Upper lobe of right lung (tissue), 1 donor: ENCODE measurements at regions not wholly inside any gene's neighbourhood (a gene's known extent, or its start where the extent isn't known, plus 50 kb on each side); places are given as distances from the start of the nearest gene placed in this dataset.

Source experiments
- ATAC-seq: fragments of 200-7000 bp; cut with Tn5 transposase; one replicate; pipeline ENCODE4 v1.9.1; 2020; ENCODE audit warnings: mild to moderate bottlenecking, moderate library complexity
- DNase-seq: peaks from one replicate; pipeline ENCODE4 v3.0.0-alpha.2; 2020
- H3K27ac ChIP-seq: fragments of 200-600 bp; one replicate; pipeline ENCODE4 v1.8.0; 2022
- H3K27me3 ChIP-seq: fragments of 200-600 bp; one replicate; pipeline ENCODE4 v1.8.0; 2022; ENCODE audit warnings: mild to moderate bottlenecking
- H3K36me3 ChIP-seq: fragments of 200-600 bp; one replicate; pipeline ENCODE4 v1.8.0; 2022
- H3K4me1 ChIP-seq: fragments of 200-600 bp; one replicate; pipeline ENCODE4 v1.8.0; 2022
- H3K4me3 ChIP-seq: fragments of 200-600 bp; one replicate; pipeline ENCODE4 v1.8.0; 2022; ENCODE audit warnings: mild to moderate bottlenecking
- H3K9me3 ChIP-seq: fragments of 200-600 bp; one replicate; pipeline ENCODE4 v1.8.0; 2022
- intact Hi-C: fragments of 100-400 bp; cut with DNase I; formaldehyde crosslinking; loops from one replicate; pipeline ENCODE4 v1.11.0; 2022
- TF ChIP-seq, protein P1 (sequence below): fragments of 200-600 bp; IDR thresholded peaks from one replicate; pipeline ENCODE4 v1.8.0; 2022; ENCODE audit warnings: antibody characterized with exemption
- donor health status: DM: no; HTN: yes; CAD: no; lungs with severe emphysema.

DNA sequence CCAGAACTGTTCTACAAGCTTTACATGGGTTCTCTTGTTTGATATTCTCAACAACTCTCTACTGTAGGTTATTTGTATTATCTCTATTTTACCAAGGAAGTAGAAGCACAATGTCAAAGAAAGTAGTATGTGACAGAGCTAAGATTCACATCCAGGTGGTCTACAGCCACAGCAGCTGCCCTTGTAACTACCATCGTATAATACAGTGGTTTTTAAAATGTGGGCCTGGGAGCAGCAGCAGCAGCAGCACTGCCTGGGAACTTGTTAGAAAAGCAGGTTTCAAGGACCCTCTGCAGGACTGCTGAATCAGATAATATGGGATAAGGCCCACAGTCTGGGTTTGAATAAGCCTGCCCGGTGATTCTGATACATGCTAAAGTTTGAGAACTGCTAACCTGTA, 357.1 kb upstream of the SATB1 start:
- Histone ChIP-seq H3K9me3 (no peaks in the 10 kb centered on the region), H3K27me3 (no peaks in the 10 kb centered on the region), H3K4me3 (no peak overlapping the region), H3K27ac (no peak overlapping the region), H3K4me1 (no peaks in the 10 kb centered on the region), H3K36me3 (no peaks in the 10 kb centered on the region)
- DNase-seq (no peak), ATAC-seq (no peak)
- TF ChIP-seq, protein P1, sequence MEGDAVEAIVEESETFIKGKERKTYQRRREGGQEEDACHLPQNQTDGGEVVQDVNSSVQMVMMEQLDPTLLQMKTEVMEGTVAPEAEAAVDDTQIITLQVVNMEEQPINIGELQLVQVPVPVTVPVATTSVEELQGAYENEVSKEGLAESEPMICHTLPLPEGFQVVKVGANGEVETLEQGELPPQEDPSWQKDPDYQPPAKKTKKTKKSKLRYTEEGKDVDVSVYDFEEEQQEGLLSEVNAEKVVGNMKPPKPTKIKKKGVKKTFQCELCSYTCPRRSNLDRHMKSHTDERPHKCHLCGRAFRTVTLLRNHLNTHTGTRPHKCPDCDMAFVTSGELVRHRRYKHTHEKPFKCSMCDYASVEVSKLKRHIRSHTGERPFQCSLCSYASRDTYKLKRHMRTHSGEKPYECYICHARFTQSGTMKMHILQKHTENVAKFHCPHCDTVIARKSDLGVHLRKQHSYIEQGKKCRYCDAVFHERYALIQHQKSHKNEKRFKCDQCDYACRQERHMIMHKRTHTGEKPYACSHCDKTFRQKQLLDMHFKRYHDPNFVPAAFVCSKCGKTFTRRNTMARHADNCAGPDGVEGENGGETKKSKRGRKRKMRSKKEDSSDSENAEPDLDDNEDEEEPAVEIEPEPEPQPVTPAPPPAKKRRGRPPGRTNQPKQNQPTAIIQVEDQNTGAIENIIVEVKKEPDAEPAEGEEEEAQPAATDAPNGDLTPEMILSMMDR = no peak
- intact Hi-C loops = no loop called here

DNA sequence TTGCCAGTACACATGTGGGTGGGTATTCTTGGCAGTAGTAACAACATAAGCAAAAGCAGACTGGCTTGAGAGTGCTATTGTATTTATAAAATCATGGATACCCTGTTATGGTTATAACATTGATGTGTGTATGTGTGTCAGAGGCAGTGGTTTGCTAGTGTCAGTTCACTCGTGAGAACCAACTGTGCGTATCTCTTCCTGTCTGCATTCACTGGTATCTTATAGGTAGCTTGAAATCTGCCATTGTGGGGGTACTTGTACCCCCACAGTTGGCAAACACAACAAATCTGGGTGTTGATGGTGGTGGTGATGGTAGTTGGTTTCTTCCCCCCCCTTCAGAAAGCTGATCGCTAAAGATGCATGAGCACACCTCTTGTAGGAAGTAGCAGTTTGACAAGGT, 355.8 kb upstream of the SATB1 start:
- ATAC-seq (no peak), DNase-seq (no peak)
- H3K4me3 ChIP-seq = no peak overlapping the region
- no peak overlapping the region for H3K27ac ChIP-seq
- H3K27me3 ChIP-seq = no peaks in the 10 kb centered on the region
- no peaks in the 10 kb centered on the region for H3K4me1 ChIP-seq
- intact Hi-C loops = no loop called here
- H3K9me3 ChIP-seq = no peaks in the 10 kb centered on the region
- TF ChIP-seq, protein P1 = no peak
- no peaks in the 10 kb centered on the region for H3K36me3 ChIP-seq

DNA sequence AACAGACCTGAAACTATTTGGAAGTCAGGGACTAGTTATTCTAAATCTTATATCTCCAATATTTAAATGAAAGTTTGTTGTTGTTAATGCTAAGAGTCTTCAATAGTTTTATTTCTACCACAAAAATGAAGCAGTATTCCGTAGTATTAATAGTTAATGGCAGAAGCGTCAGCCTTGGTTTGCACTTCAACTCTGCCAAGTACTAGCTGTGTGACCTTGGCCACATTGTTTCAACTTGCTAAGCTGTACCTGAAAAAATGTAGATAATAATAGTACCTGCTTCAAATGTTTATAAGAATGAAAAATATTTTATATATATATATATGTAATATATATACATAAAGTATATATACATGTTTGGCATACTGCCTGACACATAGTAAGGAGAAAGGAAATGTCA, 354.6 kb upstream of the SATB1 start:
- Histone ChIP-seq H3K27ac (no peak overlapping the region), H3K4me3 (no peak overlapping the region), H3K27me3 (no peaks in the 10 kb centered on the region), H3K36me3 (no peaks in the 10 kb centered on the region), H3K9me3 (no peaks in the 10 kb centered on the region), H3K4me1 (no peaks in the 10 kb centered on the region)
- ATAC-seq (no peak), DNase-seq (no peak)
- intact Hi-C loops = no loop called here
- TF ChIP-seq, protein P1 = no peak

DNA sequence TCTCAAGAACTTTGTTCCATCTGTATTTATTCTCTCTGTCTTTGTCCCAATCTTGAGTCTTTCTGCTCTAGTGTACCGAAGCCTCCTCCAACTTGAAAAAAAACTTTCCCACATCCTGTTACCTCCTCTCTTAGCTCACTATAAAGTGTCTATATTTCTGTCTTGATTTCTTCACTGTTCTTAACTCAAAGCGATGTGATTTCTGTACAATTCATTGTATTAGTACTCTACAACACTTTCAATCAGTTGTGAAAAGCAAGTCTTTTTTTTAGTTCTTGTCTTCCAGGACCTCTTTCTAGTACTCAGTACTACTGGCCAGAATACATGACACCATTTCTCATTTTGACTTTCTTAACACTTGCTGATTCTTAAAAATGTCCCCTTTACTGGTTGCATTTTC, 353.5 kb upstream of the SATB1 start:
- Histone ChIP-seq H3K36me3 (no peaks in the 10 kb centered on the region), H3K9me3 (no peaks in the 10 kb centered on the region), H3K27me3 (no peaks in the 10 kb centered on the region), H3K27ac (no peak overlapping the region), H3K4me1 (no peaks in the 10 kb centered on the region), H3K4me3 (no peak overlapping the region)
- no peak for DNase-seq
- intact Hi-C loops = no loop called here
- TF ChIP-seq, protein P1 = no peak
- no peak for ATAC-seq

DNA sequence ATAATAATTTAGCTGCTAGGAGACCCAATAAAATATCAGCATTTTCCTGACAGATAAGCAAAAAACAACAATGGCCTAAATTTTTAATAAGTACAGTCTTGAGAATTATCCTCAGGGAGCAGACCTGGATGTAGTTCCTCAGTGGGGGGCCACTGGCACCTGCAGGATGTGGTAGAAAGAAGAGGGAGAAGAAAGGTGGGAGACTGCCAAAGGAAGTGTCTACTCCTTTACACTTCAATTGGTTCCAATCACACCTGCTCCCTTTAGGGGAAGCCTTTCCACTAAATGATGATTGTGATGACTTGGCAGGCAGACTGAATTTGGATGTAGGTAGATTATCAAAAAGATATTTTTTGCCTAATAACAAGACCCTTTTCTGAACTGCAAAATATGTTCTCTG, 353.0 kb upstream of the SATB1 start:
- ATAC-seq (no peak), DNase-seq (no peak)
- Histone ChIP-seq H3K9me3 (no peaks in the 10 kb centered on the region), H3K27ac (no peak overlapping the region), H3K4me3 (no peak overlapping the region), H3K36me3 (no peaks in the 10 kb centered on the region), H3K4me1 (no peaks in the 10 kb centered on the region), H3K27me3 (no peaks in the 10 kb centered on the region)
- intact Hi-C loops = no loop called here
- TF ChIP-seq, protein P1 = no peak

DNA sequence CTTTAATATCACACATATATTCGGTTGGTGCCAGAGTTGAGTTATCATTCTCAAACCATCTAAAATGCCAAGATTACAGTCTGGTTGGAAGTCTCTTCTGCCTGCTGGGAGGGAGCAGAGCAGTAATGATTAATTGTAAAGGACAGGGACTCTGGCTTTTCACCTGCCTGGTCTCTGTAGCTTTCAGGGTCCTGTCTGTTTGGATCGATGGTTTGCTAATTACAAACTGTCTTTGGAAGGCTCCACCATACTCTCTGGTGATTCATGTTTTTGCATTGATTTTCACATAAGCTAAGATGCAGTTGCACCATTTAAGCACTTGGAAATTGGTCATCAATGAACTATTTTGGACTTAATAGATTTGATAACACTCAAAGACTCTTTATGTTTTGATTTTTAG, 350.4 kb upstream of the SATB1 start:
- H3K27ac ChIP-seq = no peak overlapping the region
- DNase-seq (no peak), ATAC-seq (no peak)
- intact Hi-C loops = no loop called here
- no peaks in the 10 kb centered on the region for H3K4me1 ChIP-seq
- TF ChIP-seq, protein P1 = no peak
- H3K36me3 ChIP-seq = no peaks in the 10 kb centered on the region
- no peaks in the 10 kb centered on the region for H3K9me3 ChIP-seq
- no peaks in the 10 kb centered on the region for H3K27me3 ChIP-seq
- no peak overlapping the region for H3K4me3 ChIP-seq
